IMR-90 (cell line): ENCODE measurements at regions not wholly inside any gene's neighbourhood (a gene's known extent, or its start where the extent isn't known, plus 50 kb on each side); places are given as distances from the start of the nearest gene placed in this dataset.

Experiments used
- ATAC-seq: fragments of 200-7000 bp; cut with Tn5 transposase; 2 replicates; pipeline ENCODE4 v1.9.1; 2020; ENCODE audit warnings: low read depth, mild to moderate bottlenecking, moderate library complexity
- BruUV-seq: library from RNA; stranded (reverse); fragments of 400-500 nt; replicated peaks from 2 replicates; lab custom pipeline; 2021; lab: Mats Ljungman, UMichigan
- CTCF ChIA-PET: fragments of 300-600 bp; formaldehyde crosslinking; extraction: SDS; loops from one replicate; lab custom pipeline; 2021; ENCODE audit warnings: antibody characterized with exemption; lab: Yijun Ruan, JAX
- POLR2A ChIA-PET: fragments of 300-600 bp; sonication (Branson Sonifier 250); formaldehyde crosslinking; loops from one replicate; lab custom pipeline; 2022; ENCODE audit warnings: antibody characterized with exemption; ENCODE audit not compliant: unreplicated experiment; lab: Charles Lee
- DNase-seq: peaks from one replicate; pipeline ENCODE4 v3.0.0; 2013
- H2AFZ ChIP-seq: replicated peaks from 2 replicates; pipeline ENCODE3; 2013; ENCODE audit warnings: low read length, mild to moderate bottlenecking; ENCODE audit not compliant: poor library complexity
- H2AK5ac ChIP-seq: 2 replicates; pipeline ENCODE4 v1.6.1; 2013; ENCODE audit warnings: low read depth, low read length, inconsistent platforms
- H2AK9ac ChIP-seq: replicated peaks from 2 replicates; pipeline ENCODE3; 2013; ENCODE audit warnings: mild to moderate bottlenecking, low read depth, low read length, moderate library complexity; ENCODE audit not compliant: poor library complexity
- H2BK120ac ChIP-seq: 2 replicates; pipeline ENCODE4 v1.6.1; 2013; ENCODE audit warnings: low read depth, low read length, inconsistent platforms
- H2BK15ac ChIP-seq: 3 replicates; pipeline ENCODE4 v1.6.1; 2013; ENCODE audit warnings: low read depth, low read length, inconsistent platforms
- H2BK20ac ChIP-seq: 2 replicates; pipeline ENCODE4 v1.6.1; 2013; ENCODE audit warnings: low read depth, mild to moderate bottlenecking, inconsistent platforms, low read length, moderate library complexity
- H2BK5ac ChIP-seq: 2 replicates; pipeline ENCODE4 v1.6.1; 2013; ENCODE audit warnings: mild to moderate bottlenecking, low read depth, low read length, inconsistent platforms; ENCODE audit not compliant: poor library complexity, severe bottlenecking
- H3K14ac ChIP-seq: replicated peaks from 2 replicates; pipeline ENCODE4 v1.6.1; 2013; ENCODE audit warnings: low read depth, low read length, inconsistent platforms
- H3K18ac ChIP-seq: 2 replicates; pipeline ENCODE4 v1.6.1; 2013; ENCODE audit warnings: low read depth, low read length, control low read depth
- H3K23ac ChIP-seq: 2 replicates; pipeline ENCODE4 v1.6.1; 2013; ENCODE audit warnings: low read depth, low read length, inconsistent platforms
- H3K27ac ChIP-seq: 2 replicates; pipeline ENCODE4 v1.5.1; 2013; ENCODE audit warnings: mild to moderate bottlenecking, control low read depth, low read length; ENCODE audit not compliant: insufficient read depth
- H3K27me3 ChIP-seq: 2 replicates; pipeline ENCODE4 v1.6.1; 2013; ENCODE audit warnings: low read length; ENCODE audit not compliant: control insufficient read depth, insufficient read depth
- H3K36me3 ChIP-seq: 2 replicates; pipeline ENCODE4 v1.6.1; 2013; ENCODE audit warnings: low read length, mixed read lengths; ENCODE audit not compliant: control insufficient read depth, insufficient read depth
- H3K4ac ChIP-seq: 2 replicates; pipeline ENCODE4 v1.6.1; 2013; ENCODE audit warnings: low read depth, low read length, inconsistent platforms
- H3K4me1 ChIP-seq: 2 replicates; pipeline ENCODE4 v1.6.1; 2013; ENCODE audit warnings: low read length, mixed read lengths; ENCODE audit not compliant: control insufficient read depth, insufficient read depth
- H3K4me2 ChIP-seq: 2 replicates; pipeline ENCODE4 v1.6.1; 2013; ENCODE audit warnings: low read depth, mild to moderate bottlenecking, control low read depth, low read length, moderate library complexity
- H3K4me3 ChIP-seq: 2 replicates; pipeline ENCODE4 v1.5.1; 2013; ENCODE audit warnings: low read depth, mild to moderate bottlenecking, control low read depth, low read length, moderate library complexity; ENCODE audit not compliant: insufficient read depth
- H3K56ac ChIP-seq: 2 replicates; pipeline ENCODE4 v1.6.1; 2013; ENCODE audit warnings: low read length, inconsistent platforms; ENCODE audit not compliant: insufficient read depth; ENCODE audit errors: extremely low read depth
- H3K79me1 ChIP-seq, 2 experiments: 2 replicates each; pipeline ENCODE4 v1.6.1; 2013; ENCODE audit warnings: low read length in 2 of 2, inconsistent platforms in 1 of 2, low read depth in 1 of 2
- H3K9ac ChIP-seq: 2 replicates; pipeline ENCODE4 v1.6.1; 2013; ENCODE audit warnings: low read depth, low read length, control low read depth
- H3K9me1 ChIP-seq: 2 replicates; pipeline ENCODE4 v1.6.1; 2013; ENCODE audit warnings: low read length, inconsistent platforms; ENCODE audit not compliant: insufficient read depth
- H3K9me3 ChIP-seq: 2 replicates; pipeline ENCODE4 v1.6.1; 2013; ENCODE audit warnings: low read length; ENCODE audit not compliant: control insufficient read depth, insufficient read depth
- H4K20me1 ChIP-seq: 2 replicates; pipeline ENCODE4 v1.6.1; 2013; ENCODE audit warnings: low read length, inconsistent platforms; ENCODE audit not compliant: insufficient read depth
- H4K5ac ChIP-seq: 2 replicates; pipeline ENCODE4 v1.6.1; 2013; ENCODE audit warnings: mild to moderate bottlenecking, low read depth, low read length, control low read depth
- H4K8ac ChIP-seq, 2 experiments: 2 replicates each; pipeline ENCODE4 v1.6.1; 2013; ENCODE audit warnings: low read depth in 2 of 2, low read length in 2 of 2, control low read depth in 1 of 2, inconsistent platforms in 1 of 2
- H4K91ac ChIP-seq: 2 replicates; pipeline ENCODE4 v1.6.1; 2013; ENCODE audit warnings: low read depth, low read length, inconsistent platforms; ENCODE audit not compliant: insufficient read depth
- BHLHE40 ChIP-seq: fragments of 150-350 bp; IDR thresholded peaks from 2 replicates; pipeline ENCODE4 v1.6.1; 2016; ENCODE audit warnings: mild to moderate bottlenecking, low read depth, low read length
- CEBPB ChIP-seq: IDR thresholded peaks from 2 replicates; pipeline ENCODE4 v1.6.1; 2012; ENCODE audit warnings: low read depth, low read length, improper control_type of control experiment
- CHD1 ChIP-seq: IDR thresholded peaks from 2 replicates; pipeline ENCODE4 v1.6.1; 2012; ENCODE audit warnings: low read depth, low read length, improper control_type of control experiment
- CTCF ChIP-seq: conservative IDR thresholded peaks from 2 replicates; pipeline ENCODE4 v1.5.1; 2012; ENCODE audit warnings: mild to moderate bottlenecking, low read depth, low read length, improper control_type of control experiment
- ELK1 ChIP-seq: fragments of 150-350 bp; IDR thresholded peaks from 2 replicates; pipeline ENCODE4 v1.6.1; 2016; ENCODE audit warnings: low read depth, mild to moderate bottlenecking, low read length, moderate library complexity, borderline replicate concordance
- FOS ChIP-seq: fragments of 150-350 bp; IDR thresholded peaks from 2 replicates; pipeline ENCODE4 v1.6.1; 2016; ENCODE audit warnings: low read depth, low read length
- MAFK ChIP-seq: IDR thresholded peaks from 2 replicates; pipeline ENCODE4 v1.6.1; 2012; ENCODE audit warnings: low read depth, low read length, improper control_type of control experiment
- MAZ ChIP-seq: IDR thresholded peaks from 2 replicates; pipeline ENCODE4 v1.6.1; 2012; ENCODE audit warnings: low read depth, mild to moderate bottlenecking, low read length, improper control_type of control experiment, moderate library complexity, borderline replicate concordance
- MXI1 ChIP-seq: IDR thresholded peaks from 2 replicates; pipeline ENCODE4 v1.6.1; 2012; ENCODE audit warnings: low read depth, mild to moderate bottlenecking, low read length, moderate library complexity, borderline replicate concordance
- NFE2L2 ChIP-seq: fragments of 150-350 bp; IDR thresholded peaks from 2 replicates; pipeline ENCODE4 v1.6.1; 2016; ENCODE audit warnings: low read depth, mild to moderate bottlenecking, low read length
- POLR2A ChIP-seq: IDR thresholded peaks from 2 replicates; pipeline ENCODE4 v1.6.1; 2012; ENCODE audit warnings: mild to moderate bottlenecking, low read depth, low read length
- RAD21 ChIP-seq: IDR thresholded peaks from 2 replicates; pipeline ENCODE4 v1.6.1; 2012; ENCODE audit warnings: low read length, improper control_type of control experiment
- RCOR1 ChIP-seq: IDR thresholded peaks from 2 replicates; pipeline ENCODE4 v1.6.1; 2012; ENCODE audit warnings: mild to moderate bottlenecking, low read length, improper control_type of control experiment; ENCODE audit not compliant: insufficient replicate concordance
- RFX5 ChIP-seq: IDR thresholded peaks from 2 replicates; pipeline ENCODE4 v1.8.0; 2012; ENCODE audit warnings: low read depth, mild to moderate bottlenecking, low read length, moderate library complexity
- SMC3 ChIP-seq: fragments of 150-350 bp; IDR thresholded peaks from 2 replicates; pipeline ENCODE4 v1.6.1; 2016; ENCODE audit warnings: low read depth, mild to moderate bottlenecking, antibody characterized with exemption, low read length, moderate library complexity
- USF2 ChIP-seq: fragments of 150-350 bp; IDR thresholded peaks from 2 replicates; pipeline ENCODE4 v1.6.1; 2017; ENCODE audit warnings: mild to moderate bottlenecking, antibody characterized with exemption, low read length, low read depth
- WGBS, 2 experiments: methylation state at CpG; one replicate each; pipeline versions ENCODE4 v1.1.5 to v1.1.7; 2013; ENCODE audit warnings: missing lambda C conversion rate in 2 of 2; ENCODE audit not compliant: insufficient read length in 1 of 2; ENCODE audit errors: extremely low coverage in 2 of 2; 5-methylcytosine and 5-hydroxymethylcytosine counted together
- dilution Hi-C: fragments of 300-500 bp; cut with HindIII; formaldehyde crosslinking; loops from one replicate; pipeline ENCODE4 v1.14.3; 2018; ENCODE audit warnings: low sequenced_read_pairs; ENCODE audit not compliant: unreplicated experiment
- in situ Hi-C: fragments of 300-500 bp; cut with MboI; formaldehyde crosslinking; loops from 3 replicates; pipeline ENCODE4 v1.14.3; 2019; ENCODE audit warnings: low sequenced_read_pairs, inconsistent platforms, mixed read lengths
- intact Hi-C: fragments of 100-400 bp; cut with micrococcal nuclease; formaldehyde crosslinking; loops from 2 replicates; pipeline ENCODE4 v1.10.0; 2022

- ChIA-PET POLR2A (no interaction called here), CTCF (no interaction called here)
- H2AK5ac ChIP-seq = no peak overlapping the region
- no peak overlapping the region for H3K9ac ChIP-seq
- H3K56ac ChIP-seq = no peak overlapping the region
- no peak overlapping the region for H3K14ac ChIP-seq
- DNase-seq = no peak
- no peak for ATAC-seq
- H3K27me3 ChIP-seq = no peaks in the 10 kb centered on the region
- no peak overlapping the region for H2AFZ ChIP-seq
- H4K5ac ChIP-seq = no peak overlapping the region
- no peak overlapping the region for H3K4me2 ChIP-seq
- BruUV-seq = no TSS peak
- no peak overlapping the region for H3K4me3 ChIP-seq
- H4K8ac ChIP-seq = no peak overlapping the region
- no peak overlapping the region for H2BK5ac ChIP-seq
- no peaks in the 10 kb centered on the region for H3K36me3 ChIP-seq
- no peaks in the 10 kb centered on the region for H3K79me1 ChIP-seq
- no peaks in the 10 kb centered on the region for H3K4me1 ChIP-seq
- H3K18ac ChIP-seq = no peak overlapping the region
- H2BK15ac ChIP-seq = no peak overlapping the region
- H3K9me1 ChIP-seq = no peaks in the 10 kb centered on the region
- no peaks in the 10 kb centered on the region for H4K20me1 ChIP-seq
- H2AK9ac ChIP-seq = no peak overlapping the region
- H3K27ac ChIP-seq = no peak overlapping the region
- intact Hi-C loops (no loop called here), in situ Hi-C loops (no loop called here), dilution Hi-C loops (no loop called here)
- TF ChIP-seq CTCF (no peak), FOS (no peak), NFE2L2 (no peak), RFX5 (no peak), USF2 (no peak), CHD1 (no peak), MAFK (no peak), RAD21 (no peak), CEBPB (no peak), BHLHE40 (no peak), ELK1 (no peak), MAZ (no peak), POLR2A (no peak), SMC3 (no peak), MXI1 (no peak), RCOR1 (no peak)
- no peak overlapping the region for H4K91ac ChIP-seq
- H3K9me3 ChIP-seq = no peaks in the 10 kb centered on the region
- no peak overlapping the region for H3K4ac ChIP-seq
- H2BK120ac ChIP-seq = no peak overlapping the region
- H3K23ac ChIP-seq = no peak overlapping the region
- WGBS, 2 experiments = 63% methylated on average over 3 of the region's 3 CpGs; no CpG with 5 or more reads in 1 of the 2 experiments
- no peak overlapping the region for H2BK20ac ChIP-seq
These were observed 1242.6 kb downstream of the DIAPH3 start for GRCh38 chr13:58921129-58921528.
